ENCODE measurements at regions not wholly inside any gene's neighbourhood (a gene's known extent, or its start where the extent isn't known, plus 50 kb on each side); places are given as distances from the start of the nearest gene placed in this dataset.

DNA sequence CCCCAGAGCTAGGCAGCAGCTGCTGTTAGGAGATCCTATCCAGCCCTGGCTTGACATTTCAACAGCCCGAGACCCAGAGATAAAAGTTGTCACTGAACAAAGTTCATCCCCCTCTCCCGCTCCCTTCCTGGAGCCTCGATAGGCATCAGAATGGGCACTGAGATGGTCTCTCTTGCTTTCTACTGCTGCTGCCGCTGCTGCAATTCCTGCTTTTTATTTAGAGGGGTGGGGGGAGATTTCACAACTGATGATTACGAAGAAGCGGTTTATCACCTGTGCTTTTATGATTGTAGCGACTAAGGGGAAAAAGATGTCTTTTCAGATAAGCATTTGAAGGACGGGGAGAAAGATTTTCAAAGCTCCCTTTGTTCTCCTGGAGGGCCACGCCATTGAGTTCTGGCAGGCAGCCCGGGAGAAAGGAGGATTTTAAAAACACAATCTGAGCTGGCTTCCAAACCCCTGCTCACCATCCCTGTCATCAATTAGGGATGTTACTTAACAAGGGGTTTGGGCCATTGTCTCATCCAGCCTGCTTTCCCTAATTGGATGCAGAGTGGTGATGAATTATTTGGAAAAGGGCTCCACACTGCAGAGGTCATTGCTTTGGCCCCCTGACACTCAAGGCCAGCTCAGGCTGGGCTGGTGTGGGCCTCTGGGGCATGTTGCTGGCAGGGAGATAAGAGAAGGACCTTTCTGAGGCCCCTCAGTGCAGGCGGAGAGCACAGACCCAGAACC is 344.7 kb downstream of the BUD13 start:
- POLR2A ChIA-PET: no interaction called here
- CTCF ChIA-PET: no interaction called here

GRCh38 chr11:116427337-116427902 is 345.4 kb downstream of the BUD13 start:
- ChIA-PET POLR2A (no interaction called here), CTCF (no interaction called here)

DNA sequence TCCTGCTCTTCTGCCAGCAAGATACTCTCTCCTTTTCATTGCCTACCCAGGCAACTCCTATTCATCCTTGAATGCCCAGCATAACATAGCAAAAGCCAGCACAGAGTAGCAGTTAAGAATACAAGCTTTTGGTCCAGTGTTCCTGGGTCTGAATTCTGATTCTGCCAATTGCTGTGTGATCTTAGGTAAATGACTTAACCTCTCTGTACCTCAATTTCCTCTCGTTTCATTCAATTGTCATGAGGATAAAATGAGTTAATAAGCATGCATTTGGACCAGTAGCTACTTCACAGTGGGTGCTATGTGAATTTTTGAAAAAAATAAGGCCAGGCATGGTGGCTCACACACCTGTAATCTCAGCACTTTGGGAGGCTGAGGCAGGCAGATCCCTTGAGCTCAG is 346.0 kb downstream of the BUD13 start:
- ChIA-PET CTCF (no interaction called here), POLR2A (no interaction called here)

GRCh38 chr11:116424615-116425261 is 348.0 kb downstream of the BUD13 start:
- CTCF ChIA-PET: no interaction called here
- POLR2A ChIA-PET: no interaction called here

DNA sequence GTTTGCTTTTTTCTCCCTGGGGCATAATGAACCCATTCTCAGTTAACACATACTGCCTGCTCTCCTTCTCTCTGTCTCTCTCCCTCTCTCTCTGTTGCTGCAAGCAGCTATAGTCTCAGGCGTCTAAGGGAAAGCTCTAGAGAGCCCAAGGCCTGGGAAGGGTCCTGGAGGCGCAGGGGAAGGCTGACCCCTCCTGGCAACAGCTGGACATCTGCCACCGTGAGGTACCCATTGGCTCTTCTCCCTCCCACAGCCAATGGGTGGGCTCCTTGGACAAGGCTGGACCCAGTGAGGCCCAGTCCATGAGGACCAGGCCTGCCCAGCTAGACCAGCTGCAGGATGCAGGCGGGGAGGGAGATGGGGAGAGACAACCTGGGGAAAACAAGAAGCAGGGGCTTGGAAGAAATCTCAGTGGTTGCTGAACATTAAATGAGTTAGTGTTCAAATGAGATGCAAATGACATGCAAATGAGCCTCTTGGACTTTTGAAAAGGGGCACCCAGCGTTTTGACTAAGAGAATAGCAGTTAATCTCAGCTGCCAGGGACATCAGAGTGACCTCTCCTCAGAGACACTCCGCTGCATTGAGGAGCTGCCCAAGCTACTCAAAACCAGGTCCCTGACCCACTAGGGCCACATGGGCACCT is 349.7 kb downstream of the BUD13 start:
- ChIA-PET POLR2A (no interaction called here), CTCF (no interaction called here)

GRCh38 chr11:116422556-116422955 is 350.2 kb downstream of the BUD13 start:
- ChIA-PET POLR2A (no interaction called here), CTCF (no interaction called here)

DNA sequence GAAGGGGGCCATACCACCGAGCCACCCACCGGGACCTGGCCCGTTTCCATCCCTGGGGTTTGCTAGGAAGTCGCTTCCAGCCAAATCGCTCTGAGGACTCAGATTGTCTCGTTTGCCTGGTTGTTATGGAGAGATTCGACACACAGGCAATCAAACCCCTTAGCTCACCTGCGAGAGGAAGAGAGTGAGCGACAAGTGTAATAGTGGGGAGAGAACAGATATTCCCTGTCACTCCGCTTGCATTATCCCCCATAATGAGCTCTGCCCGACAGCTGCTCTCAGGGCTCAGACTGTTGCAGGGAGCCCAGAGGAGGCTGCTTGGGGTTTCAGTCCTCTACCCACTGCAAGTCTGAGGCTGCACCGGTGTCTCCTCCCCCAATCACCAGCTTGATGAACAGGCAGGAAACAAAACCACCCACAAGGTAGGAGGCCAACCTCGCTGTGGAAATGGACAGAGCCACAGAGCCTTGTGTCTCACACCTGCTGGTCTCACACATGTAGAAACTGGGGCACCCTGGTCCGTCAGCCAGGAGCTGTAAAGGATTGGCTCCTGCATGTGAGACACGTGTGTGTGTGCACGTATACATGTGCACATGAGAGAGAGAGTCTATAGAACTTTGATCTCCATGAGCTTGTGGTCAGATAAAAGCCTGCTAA is 351.1 kb downstream of the BUD13 start:
- CTCF ChIA-PET: no interaction called here
- POLR2A ChIA-PET: no interaction called here

DNA sequence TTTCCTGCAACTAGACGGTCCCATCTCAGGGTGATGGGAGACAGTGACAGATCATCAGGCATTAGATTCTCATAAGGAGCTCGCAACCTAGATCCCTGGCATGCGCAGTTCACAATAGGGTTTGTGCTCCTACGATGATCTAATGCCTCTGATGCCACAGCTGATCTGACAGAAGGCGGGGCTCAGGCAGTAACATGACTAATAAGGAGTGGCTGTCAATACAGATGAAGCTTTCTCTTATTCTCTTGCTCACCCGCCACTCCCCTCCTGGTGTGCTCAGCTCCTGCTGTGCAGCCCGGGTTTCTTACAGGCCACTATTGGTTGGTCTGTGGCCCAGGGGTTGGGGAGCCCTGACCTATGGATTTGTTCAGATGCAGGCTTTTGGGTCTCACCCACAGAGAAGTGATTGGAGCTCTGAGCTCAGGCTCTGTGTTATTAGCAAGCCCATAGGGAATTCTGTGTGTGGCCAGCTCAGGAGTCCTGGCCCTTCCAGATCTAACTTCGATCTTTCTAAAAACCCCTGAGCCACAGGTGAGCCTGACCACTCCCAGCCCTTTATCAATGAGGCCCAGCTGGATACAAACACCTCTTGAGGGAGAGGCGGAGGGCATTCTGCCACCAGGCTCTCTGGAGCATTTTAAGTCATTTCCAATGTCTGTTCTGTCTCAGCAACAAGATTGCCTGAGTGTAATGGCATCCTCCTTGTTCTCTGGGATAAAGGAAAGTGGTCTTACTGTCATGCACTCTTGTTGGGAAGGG is 351.8 kb downstream of the BUD13 start:
- POLR2A ChIA-PET: no interaction called here
- CTCF ChIA-PET: no interaction called here

GRCh38 chr11:116420030-116420429 is 352.8 kb downstream of the BUD13 start:
- POLR2A ChIA-PET: no interaction called here

GRCh38 chr11:116418388-116419041 is 354.3 kb downstream of the BUD13 start:
- CTCF ChIA-PET: no interaction called here
- POLR2A ChIA-PET: no interaction called here

More at GRCh38 chr11:116420030-116420429, 352.8 kb downstream of the BUD13 start:
- CTCF ChIA-PET: no interaction called here

DNA sequence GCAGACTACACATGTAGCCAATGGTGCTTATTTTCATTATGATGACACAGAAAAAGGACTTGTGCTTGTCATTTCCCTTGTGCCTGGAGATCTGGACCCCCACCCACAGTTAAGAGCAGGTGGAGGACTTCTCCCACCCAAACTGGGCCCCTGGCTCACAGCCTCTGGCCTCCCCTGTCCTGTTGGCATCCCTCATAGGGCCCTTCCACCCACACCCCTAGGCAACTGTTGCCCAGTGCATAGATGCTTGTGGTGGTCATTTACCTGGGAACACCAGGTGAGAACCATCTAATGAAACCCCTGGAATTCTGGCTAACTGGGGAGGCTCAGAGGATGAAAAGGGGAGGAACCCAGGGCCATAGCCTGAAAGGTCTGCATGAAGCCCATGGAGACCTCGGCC is 355.9 kb downstream of the BUD13 start:
- ChIA-PET POLR2A (no interaction called here), CTCF (no interaction called here)

- ChIA-PET CTCF (no interaction called here), POLR2A (no interaction called here)
These were observed 357.7 kb downstream of the BUD13 start for GRCh38 chr11:116415095-116415494.

GRCh38 chr11:116414357-116414880 is 358.4 kb downstream of the BUD13 start:
- POLR2A ChIA-PET: no interaction called here
- CTCF ChIA-PET: no interaction called here

- POLR2A ChIA-PET: no interaction called here
- CTCF ChIA-PET: no interaction called here
These were observed 359.2 kb downstream of the BUD13 start for GRCh38 chr11:116413301-116414242.

- POLR2A ChIA-PET: no interaction called here
- CTCF ChIA-PET: no interaction called here
These were observed 360.5 kb downstream of the BUD13 start for GRCh38 chr11:116412118-116412889.

DNA sequence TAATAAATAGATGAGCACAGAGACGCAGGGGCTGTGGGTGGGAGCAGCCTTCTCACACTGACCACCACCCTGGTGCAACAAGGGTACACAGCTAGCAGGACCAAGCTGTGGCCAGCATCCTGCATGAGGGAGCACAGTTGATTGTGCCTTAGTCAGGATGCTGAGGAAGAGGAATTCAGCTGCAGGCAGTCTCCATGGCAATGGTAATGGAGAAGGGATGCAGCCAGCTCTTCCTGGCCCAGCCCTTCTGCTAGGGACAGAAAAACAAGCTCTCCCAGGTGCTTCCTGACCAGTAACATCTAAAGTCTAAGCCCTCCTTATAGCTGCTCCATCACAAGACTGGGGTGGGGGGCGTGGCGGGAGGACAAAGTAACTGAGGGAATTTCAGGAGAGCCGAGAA is 363.5 kb downstream of the BUD13 start:
- POLR2A ChIA-PET: no interaction called here
- CTCF ChIA-PET: no interaction called here

DNA sequence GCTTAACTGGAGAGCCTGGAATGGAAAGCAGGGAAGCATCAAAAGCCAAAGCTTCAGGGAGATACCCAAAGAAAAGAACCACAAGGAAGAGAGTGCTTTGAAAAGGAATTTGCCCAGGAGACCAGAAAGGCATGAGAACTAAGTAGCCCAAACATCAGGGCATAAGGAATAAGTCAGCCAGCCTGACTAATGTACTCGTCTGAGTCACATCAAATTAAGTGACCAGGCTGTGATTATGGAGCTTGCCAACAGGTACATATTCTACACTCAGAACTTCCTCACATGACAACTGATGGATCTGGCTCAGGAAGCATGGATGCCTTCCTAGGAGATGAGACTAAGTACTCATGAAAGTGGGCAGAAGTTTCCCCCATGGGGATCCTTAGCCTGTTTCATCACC is 366.7 kb downstream of the BUD13 start:
- POLR2A ChIA-PET: no interaction called here
- CTCF ChIA-PET: no interaction called here

DNA sequence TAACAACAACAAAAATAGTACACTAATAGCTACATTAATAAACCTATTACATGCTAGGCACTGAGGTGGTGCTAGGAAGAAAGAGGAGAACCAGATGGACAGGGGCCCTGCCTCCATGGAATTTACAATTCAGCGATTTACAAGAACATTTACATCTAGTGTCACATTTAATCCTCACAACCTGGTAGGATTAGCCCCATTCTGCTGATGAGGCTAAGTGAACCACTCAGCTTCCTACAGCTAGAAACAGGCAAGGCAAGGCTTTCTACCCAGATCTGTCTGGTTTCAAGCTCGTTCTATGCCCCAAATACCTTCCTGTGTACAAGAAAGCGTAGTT is 368.4 kb downstream of the BUD13 start:
- CTCF ChIA-PET: no interaction called here
- POLR2A ChIA-PET: no interaction called here
